ENCODE measurements at regions not wholly inside any gene's neighbourhood (a gene's known extent, or its start where the extent isn't known, plus 50 kb on each side); places are given as distances from the start of the nearest gene placed in this dataset.

DNA sequence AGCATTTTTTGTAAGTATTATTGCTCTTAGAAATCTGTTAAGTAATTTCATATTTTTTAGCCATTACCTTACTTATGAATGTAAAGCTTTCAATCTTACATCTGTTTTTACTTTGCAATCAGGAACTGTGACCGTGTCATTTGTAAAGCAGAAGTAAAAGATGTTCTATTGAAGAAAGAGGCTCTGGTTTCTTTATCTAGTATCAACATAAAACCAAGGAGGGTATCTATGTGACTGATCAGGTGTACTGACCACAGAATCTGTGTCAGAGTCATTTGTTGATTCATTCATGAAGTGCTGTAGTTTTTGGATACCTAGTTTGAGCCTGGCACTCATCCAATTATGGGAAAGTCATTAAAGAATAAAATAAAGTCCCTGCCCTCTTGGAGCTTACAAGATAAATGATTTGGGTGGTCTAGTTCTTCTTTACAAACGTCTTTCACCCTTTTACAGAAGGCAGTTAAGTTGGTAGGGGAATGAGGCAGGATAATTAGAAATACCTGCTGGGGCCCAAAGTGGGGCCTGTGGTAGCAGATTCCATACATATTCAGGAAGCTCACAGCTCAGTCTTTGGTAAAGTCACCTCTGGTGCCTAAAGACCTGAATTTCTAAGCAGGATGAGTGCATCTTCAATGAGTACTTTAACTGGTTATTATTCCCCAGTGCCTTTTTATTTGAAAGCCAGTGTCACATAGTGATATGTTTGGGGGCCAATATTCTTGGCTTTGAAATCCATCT lies 260.6 kb upstream of the NT5C1B start:
- TF ChIP-seq, protein P1, sequence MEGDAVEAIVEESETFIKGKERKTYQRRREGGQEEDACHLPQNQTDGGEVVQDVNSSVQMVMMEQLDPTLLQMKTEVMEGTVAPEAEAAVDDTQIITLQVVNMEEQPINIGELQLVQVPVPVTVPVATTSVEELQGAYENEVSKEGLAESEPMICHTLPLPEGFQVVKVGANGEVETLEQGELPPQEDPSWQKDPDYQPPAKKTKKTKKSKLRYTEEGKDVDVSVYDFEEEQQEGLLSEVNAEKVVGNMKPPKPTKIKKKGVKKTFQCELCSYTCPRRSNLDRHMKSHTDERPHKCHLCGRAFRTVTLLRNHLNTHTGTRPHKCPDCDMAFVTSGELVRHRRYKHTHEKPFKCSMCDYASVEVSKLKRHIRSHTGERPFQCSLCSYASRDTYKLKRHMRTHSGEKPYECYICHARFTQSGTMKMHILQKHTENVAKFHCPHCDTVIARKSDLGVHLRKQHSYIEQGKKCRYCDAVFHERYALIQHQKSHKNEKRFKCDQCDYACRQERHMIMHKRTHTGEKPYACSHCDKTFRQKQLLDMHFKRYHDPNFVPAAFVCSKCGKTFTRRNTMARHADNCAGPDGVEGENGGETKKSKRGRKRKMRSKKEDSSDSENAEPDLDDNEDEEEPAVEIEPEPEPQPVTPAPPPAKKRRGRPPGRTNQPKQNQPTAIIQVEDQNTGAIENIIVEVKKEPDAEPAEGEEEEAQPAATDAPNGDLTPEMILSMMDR (IDR thresholded peaks at IDR 0.05; ENCODE audit: borderline replicate concordance, extremely low read depth, low read length, poor library complexity, severe bottlenecking), result no peak
- no peak for TF ChIP-seq EZH2 (IDR thresholded peaks at IDR 0.05; ENCODE audit: borderline replicate concordance, low read depth, low read length, severe bottlenecking)
